HG03378 (cell line): ENCODE measurements at regions not wholly inside any gene's neighbourhood (a gene's known extent, or its start where the extent isn't known, plus 50 kb on each side); places are given as distances from the start of the nearest gene placed in this dataset.

Experiments
- ATAC-seq: cut with Tn5 transposase; IDR thresholded peaks from one replicate; pipeline ENCODE4 v1.9.1; 2021; ENCODE audit warnings: mild to moderate bottlenecking, moderate library complexity; ENCODE audit not compliant: unreplicated experiment

DNA sequence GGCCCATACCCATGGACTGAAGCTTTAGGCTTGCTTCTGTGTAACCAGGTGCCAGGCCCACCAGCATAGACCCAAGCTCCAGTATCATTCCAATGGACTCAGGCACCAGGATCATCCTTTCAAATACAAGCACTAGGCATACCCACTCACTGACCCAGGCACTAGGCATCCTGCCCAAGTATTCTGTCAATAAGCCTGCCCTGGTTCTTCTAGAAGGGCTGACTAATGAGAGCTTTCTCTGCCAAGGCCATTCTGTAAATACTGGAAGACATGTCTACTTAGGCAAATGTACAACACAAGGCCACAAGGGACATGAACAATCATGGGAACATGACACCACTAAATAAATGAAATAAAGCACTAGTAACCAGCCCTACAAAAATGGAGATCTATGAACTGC is 352.2 kb downstream of the FSCB start:
- ATAC-seq: no peak

DNA sequence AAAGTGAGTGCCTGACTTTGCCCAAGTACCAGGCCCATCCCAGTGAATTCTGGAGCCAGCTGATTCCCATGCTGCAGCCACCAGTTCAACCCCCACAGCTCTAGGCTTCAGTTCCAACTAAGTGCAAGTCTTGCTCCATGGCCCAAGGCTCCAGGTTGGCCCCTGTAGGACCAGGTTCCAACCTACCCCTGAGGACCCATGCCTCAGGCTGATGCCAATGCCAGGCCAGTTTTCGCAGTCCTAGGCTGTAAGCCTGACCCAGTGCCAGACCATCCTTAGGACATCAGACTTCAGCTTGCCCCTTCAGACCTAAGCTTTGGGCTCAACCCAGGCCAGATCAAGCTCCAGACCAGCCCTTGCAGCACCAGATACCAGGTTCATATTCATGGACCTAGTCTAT is 352.6 kb downstream of the FSCB start:
- no peak for ATAC-seq

DNA sequence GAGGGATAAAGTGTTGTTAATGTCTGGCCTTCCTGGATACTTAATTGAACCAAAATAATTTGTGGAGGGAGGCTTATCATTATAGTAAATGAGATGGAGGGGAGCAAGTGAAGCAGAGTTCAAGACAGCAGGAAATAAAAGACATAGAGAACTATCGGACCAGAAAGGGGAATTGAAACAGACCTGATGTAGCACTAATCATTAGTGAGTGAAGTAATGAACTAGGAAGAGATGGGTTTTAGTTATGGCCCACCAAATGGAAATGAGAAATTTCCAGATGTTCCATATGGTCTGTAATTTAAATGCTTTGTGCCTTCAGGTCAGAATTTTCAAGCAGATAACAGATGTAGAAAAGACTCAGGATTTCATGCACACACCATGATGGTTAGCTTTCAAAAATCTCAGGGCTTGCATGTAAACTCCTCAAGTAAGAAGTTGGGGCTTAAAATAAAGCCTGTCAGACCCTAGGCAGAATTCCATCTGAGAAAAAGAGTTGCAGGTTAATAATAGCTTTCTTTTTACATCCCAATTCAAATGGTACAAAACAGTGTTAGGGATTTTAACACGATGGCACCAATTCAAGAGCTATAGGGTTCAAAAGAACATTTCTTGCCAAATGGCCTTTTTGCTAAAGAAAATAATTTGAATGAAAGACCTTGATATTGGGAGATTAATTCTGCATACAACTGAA is 355.8 kb downstream of the FSCB start:
- ATAC-seq: no peak

DNA sequence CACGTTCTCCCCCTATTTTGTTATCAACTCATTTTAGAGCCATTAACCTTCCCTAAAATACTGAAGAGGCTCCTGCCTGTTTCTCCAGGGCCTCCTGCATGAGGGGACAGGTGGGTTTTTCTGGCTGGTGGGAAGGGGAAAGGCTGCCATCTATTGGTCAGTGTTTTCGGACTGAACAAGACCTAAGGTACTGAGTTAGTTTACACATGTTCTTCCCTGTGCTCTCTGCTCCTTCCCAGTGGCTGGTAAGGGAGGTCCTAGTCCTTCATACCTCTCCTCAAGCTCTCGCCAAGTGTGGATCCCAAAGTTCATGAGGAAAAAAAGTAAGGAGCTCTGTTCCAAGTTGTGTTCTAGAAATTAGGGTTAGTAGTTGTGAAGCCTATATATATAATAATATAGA is 357.5 kb downstream of the FSCB start:
- ATAC-seq: no peak

DNA sequence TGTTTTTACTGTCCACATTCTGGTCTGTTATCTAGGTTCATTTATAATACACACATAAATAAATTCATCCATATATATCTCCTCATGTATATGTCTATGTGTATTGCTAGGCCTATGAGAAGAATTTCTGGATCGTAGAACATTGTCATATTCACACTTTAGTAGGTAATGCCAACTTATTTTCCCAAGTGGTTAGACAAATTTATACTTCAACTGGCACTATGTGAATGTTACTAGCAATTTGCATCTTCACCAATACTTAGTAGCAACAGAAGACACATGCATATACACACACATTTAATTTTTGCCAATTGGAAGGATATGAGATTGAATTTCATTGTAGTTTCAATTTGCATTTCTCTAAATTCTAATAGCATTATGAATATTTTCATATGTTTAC is 365.1 kb downstream of the FSCB start:
- ATAC-seq: no peak

DNA sequence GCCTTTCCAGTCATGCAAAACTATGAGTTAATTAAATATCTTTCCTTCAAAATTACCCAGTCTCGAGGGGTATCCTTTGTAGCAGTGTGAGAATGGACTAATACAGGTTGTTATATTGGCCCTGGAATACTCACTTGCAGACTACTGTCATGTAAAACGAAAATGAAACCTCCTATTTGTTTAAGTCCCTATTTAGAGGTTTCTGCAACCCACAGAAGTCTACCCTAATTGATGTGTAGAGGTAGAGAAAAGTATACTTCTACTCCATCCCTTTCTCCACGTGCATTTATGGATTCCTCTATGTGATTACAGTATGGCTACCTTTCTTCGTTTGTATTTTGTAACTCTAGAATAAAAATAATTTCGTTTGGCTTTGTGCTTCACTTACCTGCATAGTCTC is 371.1 kb downstream of the FSCB start:
- ATAC-seq: peak; percentile 72

DNA sequence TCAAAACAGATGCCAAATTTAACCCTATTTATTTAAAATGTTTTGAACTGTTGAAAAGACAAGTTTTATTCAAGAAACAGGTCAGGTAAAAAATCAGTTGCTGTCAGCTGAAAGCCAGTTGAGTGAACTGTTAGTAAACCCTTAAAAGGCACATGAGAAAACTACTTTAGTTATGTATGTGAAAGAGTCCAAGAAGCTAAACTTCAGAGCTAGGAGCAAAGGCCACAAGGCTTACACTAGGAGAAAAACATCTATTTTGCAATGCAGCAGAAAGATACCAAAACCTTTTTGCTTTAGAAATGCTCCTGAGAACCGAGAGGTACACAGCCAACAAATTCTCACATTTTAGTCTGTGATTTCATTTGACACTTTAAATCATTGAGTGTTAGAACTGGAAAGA is 375.2 kb downstream of the FSCB start:
- ATAC-seq: no peak

DNA sequence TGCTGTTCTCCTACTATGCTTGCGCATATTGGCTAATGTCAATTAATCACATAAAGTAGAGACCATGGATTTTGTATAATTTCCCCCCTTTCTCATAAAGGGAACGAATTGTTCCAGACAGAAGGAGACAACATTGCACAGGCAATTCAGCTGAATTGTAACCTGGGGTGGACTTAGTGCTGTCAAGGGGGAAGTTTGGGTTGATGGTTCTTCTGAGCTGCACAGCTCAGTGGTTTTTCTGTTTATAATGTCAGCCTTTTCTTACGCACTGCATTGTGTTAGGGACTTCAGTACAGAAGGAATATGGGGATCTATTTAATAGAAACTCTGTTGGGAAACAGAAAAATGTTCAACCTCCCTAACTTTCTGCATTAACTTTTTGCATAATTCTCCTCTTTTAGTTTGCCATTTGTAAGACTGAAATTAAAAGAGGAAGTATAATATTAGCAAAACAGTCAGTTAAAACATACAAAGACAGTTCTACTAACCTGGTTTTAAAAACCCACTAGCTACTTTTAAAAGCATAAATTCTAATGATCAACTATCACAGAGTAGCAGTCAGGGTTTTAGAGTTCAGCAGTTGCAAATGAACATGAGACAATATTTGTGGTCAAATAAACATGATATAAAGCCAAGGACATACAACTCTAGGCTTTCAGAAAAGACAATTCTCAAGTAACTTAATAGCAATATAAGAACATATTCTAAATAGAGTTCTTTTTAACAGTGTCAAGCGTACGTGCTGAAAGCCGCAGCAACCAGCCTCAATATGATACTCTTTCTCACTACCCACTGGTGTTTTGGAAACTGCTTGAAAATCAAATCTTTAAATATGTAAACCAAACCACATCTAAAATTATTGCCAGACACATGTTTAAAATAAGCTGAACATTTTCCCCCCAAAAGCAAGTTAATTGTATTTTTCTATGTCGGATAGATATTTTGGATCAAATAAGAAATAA is 393.0 kb downstream of the FSCB start:
- ATAC-seq: peak; percentile 65

DNA sequence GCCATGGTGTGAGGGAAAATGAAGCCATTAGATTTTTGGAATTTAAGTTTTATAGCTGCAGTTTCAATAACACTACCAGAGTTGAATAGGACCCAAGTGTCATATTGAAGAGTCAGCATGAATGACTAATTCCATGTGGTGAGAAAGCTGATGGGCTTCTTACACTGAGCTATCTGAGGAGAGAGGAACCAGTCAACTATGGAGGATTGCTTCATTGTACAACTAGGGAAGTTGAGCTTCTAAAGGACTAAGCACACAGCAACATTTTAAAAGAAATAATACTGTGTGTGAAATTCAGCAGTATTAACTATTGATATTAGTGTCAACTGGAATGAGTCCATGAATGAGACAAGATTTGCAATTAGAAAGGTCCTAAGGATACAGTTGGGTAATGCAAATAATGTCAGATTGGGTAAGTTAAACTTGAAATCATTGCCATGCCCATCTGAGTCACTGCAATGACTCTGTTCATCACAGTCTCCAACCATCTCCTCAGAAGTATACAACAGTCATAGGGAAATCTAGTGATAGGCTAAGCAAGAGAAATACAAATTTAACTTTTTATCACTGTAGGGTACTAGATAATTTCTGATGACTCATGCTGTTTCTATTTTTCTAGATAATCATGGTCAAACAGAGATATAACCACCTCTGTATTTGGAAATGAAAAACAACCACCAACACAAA is 394.2 kb downstream of the FSCB start:
- ATAC-seq: no peak

DNA sequence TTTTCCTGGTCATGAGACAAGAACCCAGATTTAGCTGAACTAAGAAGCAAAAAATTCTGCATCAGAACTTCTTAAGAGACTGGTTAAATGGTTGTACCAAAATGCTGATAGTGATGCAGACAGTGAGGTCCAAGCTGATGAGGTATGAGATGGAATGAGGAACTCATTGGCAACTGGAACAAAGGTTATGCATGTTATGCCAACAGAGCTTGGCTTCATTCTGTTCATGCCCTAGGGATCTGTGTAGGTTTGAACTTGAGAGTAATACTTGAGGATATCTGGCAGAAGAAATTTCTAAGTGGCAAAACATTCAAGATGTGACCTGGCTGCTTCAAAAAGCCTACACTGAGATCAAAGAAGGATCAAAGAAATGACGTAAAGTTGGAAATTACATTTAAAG is 398.0 kb downstream of the FSCB start:
- no peak for ATAC-seq

DNA sequence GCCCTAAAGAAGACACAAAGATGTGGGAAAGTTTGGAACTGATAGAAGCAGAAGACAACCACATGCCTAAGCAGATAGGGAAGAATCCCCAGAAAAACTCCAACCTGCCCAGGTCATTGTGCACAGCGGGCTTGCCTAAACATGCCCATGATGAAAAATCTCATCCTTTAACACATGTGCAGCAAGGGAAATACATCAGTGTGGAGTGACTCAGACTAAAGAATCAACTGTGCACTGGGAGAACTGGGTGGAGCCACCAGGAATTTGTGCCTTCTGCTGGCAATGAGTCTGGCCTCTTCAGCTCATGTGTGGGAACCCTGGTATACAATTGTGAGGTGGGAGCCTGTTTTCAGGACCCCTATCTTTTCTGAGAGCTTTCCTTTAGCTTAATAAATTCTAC is 398.5 kb downstream of the FSCB start:
- no peak for ATAC-seq

DNA sequence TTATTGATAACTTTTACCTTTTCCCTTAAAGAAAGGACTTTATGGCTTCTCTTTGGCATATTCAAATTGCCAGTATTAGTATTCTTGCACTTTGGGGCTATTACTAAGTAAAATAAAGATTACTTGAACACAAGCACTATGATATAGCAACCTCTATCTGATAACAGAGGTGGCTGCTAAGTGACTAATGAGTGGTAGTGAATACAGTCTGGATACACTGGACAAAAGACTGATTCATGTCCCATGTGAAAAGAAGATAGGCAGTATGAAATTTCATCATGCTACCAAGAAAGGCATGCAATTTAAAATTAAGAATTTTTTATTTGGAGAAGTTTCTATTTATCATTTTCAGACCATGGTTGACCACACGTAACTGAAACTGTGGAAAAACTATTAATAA is 399.9 kb downstream of the FSCB start:
- ATAC-seq: no peak

DNA sequence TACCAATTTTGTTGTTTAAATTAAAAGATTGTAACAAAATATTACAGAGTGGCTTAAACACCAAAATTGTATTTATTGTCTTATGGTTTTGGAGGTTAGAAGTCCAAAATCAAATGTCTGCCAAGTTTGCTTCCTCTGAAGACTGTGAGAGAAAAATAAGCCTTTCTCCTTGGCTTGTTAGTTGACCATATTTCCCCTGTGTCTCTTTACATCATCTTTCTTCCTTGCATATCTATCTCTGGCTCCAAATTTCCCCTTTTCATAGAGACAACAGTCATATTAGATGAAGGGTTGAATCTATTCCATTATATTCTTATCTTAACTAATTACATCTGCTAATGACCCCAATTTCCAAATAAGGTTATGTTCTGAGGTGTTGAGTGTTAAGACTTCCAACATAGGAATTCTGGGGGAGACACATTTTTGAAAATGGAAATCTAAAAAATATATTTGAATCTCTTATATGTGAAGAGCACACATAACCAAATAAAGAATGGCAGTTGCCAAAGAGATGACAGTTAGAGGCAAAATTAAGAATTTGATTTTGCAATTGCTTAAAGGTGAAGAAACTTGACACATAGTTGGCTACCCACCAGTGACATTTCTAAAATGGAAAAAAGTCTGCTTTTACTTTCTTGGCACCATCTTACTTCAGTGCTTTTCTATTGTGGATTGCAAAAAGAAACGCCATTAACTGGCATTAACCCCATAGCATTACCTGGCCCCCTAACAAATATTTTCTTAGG is 407.2 kb downstream of the FSCB start:
- no peak for ATAC-seq

DNA sequence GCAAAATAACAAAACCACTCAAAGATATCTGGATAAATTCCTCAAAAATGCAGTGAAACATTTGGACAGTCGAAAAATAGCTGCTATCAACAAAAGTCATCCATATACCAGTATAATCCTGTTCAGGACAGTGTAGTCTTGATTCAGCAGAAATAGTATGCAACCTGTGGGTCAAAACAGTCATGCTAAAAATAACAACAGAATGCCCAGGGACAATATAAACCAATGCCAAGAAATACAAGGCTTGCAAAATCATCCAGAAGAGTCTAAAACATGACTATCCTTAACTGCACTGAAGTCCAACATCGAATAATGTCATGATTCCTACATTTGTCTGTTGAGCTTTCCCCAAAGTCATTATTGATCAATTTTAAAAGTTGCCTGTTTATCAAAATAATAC is 425.9 kb downstream of the FSCB start:
- ATAC-seq: no peak

DNA sequence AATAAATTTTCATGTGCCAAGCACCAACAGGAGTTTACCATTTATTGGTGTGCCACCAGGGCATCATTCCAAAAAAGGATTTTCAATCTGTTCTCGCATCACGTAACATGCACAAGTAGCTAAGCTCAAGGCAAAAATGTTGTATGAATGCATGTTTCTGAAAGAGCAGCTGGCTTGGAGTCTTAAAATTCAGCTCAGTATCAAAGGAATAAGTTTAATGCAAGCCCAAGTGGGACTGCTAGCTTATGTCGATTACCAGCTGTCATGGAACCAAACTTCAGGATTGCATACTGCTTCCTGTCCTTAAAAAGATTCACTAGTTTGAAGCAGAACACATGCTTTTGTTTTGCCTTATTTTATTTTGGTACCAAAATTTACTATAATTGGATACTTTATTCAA is 437.0 kb downstream of the FSCB start:
- no peak for ATAC-seq

DNA sequence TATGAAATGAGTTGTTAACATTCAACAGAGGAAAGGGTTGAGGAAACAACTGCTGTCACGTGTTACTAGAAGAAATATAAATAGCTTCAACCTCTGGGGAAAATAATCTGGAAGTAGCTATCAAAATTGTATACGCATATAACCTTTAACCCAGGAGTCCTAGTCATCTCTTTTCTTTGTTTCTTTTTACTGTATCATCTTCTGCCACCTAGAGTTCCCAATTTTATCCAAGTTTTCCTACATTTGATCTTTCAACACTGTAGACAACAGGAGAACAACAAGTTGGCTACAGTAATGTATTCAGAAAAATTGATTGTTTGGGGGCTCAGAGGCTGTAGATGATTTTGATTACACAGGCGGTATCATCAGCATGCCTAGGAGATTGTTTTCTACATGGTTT is 453.7 kb downstream of the FSCB start:
- ATAC-seq: no peak

DNA sequence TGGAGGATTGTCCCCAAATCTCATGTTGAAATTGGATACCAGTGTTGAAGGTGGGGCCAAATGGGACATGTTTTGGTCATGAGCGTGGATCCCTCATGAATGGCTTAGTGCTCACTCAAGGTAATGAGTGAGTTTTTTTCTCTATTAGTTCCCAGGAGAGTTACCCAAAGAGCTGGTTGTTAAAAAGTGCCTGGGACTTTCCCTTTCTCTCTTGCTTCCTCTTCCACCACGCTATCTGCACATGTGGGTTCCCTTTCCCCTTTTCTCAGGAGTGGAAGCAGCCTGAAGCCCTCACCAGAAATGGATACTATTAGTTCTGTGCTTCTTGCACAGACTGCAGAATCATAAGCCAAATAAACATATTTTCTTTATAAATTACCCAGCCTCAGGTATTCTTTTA is 465.4 kb downstream of the FSCB start:
- ATAC-seq: peak; percentile 89

DNA sequence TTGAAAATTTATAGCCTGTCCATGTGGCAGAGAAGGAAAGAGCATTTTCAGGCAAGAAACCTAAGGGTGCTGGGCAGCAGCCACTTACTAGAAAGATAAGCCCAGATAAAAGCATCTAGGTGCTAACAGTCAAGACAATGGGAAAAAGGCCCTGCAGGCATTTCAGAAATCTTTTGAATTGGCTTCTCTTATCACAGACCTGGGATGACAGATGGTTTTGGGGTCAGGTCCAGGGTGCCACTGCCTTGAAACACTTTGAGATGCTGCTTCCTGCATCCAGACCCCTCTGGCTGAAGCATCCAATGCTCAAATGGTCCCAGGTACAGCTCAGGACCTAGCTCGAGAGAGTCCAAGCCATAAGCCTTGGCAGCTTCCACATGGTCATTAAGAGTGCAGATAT is 466.5 kb downstream of the FSCB start:
- ATAC-seq: no peak

DNA sequence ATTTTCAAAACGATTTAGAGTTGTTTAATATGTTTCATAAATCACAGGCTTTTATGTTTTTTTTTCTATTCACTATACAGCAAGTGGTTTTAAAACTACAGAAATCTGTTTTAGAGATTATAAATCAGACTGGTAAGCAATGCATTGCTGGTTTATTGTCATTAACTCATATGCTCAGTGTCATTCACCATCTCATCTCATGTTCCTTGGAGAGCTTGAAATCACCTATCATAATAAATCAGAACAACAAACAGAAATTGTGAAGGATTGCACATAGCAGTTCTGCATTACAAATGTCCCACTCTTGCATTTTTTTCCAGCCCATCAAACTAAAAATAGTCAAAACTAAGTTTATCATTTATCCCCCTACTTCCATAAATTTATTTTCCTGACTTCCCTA is 470.8 kb downstream of the FSCB start:
- ATAC-seq: no peak

DNA sequence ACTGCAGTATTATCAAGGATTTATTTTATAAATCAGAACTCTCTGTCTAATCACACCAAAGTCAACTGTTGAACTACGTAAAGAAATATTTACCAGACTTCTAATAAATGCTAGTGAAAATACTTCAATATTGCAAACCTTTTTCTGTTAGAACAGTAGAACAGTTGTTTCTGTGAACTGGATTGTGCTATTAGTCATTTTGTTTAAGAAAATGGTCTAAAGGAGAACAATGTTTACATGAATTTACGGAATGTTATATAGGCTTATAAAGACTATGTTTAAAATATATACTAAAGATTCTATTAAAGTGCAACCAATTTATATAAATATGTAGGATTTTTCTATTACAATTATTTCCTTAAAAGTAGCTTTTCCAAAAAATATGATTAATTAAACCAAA is 471.4 kb downstream of the FSCB start:
- ATAC-seq: no peak

DNA sequence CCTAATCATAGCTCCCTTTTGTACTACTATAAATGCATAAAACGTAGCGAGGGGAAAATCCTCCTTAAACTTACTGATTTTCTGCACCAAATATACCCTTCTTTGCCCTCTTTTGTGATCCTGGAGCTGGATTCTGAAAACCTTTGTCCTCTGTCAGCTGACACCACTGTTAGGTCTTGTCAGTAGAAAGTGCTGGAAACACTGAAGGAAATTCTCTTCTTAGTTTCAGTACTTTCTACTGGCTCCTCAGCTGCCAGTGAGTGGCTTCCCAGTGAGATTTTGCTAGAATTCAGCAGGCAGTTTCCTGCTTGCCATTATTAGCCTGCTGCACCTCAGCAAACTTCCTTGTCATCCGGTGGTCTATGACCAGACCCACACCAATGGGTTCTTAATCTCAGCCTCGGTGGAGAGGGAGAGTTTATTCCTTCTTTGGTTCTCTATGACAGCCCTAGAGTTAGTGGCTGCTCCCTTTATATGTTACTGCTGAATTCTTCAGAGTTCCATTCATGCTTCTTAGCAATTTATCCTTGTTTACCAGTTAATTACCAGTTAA is 476.2 kb downstream of the FSCB start:
- no peak for ATAC-seq
